CD4-positive, alpha-beta T cell treated with Interleukin-4 for 4 hours (primary cell): ENCODE measurements at regions not wholly inside any gene's neighbourhood (a gene's known extent, or its start where the extent isn't known, plus 50 kb on each side); places are given as distances from the start of the nearest gene placed in this dataset.

Experiments
- DNase-seq: peaks from one replicate; pipeline ENCODE4 v3.0.0-alpha.2; 2020

- DNase-seq = peak; percentile 25
Observed at GRCh38 chr16:86664522-86665318, 86.4 kb downstream of the FOXL1 start.

- DNase-seq = no peak
Observed at GRCh38 chr16:86665319-86665675, 86.9 kb downstream of the FOXL1 start.

GRCh38 chr16:86665929-86666328 lies 87.6 kb downstream of the FOXL1 start:
- no peak for DNase-seq

GRCh38 chr16:86667035-86667434 lies 88.7 kb downstream of the FOXL1 start:
- DNase-seq = no peak

GRCh38 chr16:86668136-86668910 lies 90.0 kb downstream of the FOXL1 start:
- no peak for DNase-seq

- DNase-seq = no peak
Observed at GRCh38 chr16:86669285-86669805, 91.0 kb downstream of the FOXL1 start.

- DNase-seq = no peak
Observed at GRCh38 chr16:86669937-86670749, 91.8 kb downstream of the FOXL1 start.

GRCh38 chr16:86670750-86671234 lies 92.4 kb downstream of the FOXL1 start:
- no peak for DNase-seq

- no peak for DNase-seq
Observed at GRCh38 chr16:86671486-86672178, 93.3 kb downstream of the FOXL1 start.

- no peak for DNase-seq
Observed at GRCh38 chr16:86672179-86672863, 94.0 kb downstream of the FOXL1 start.

GRCh38 chr16:86673090-86673955 lies 95.0 kb downstream of the FOXL1 start:
- no peak for DNase-seq

- DNase-seq = no peak
Observed at GRCh38 chr16:86673956-86674453, 95.7 kb downstream of the FOXL1 start.

GRCh38 chr16:86676254-86676670 lies 97.9 kb downstream of the FOXL1 start:
- DNase-seq = no peak

- no peak for DNase-seq
Observed at GRCh38 chr16:86679490-86679889, 101.1 kb downstream of the FOXL1 start.

GRCh38 chr16:86680162-86680561 lies 101.8 kb downstream of the FOXL1 start:
- DNase-seq = no peak

GRCh38 chr16:86680661-86681030 lies 102.3 kb downstream of the FOXL1 start:
- no peak for DNase-seq

GRCh38 chr16:86681031-86681756 lies 102.8 kb downstream of the FOXL1 start:
- DNase-seq = no peak

GRCh38 chr16:86681757-86682106 lies 103.4 kb downstream of the FOXL1 start:
- no peak for DNase-seq

GRCh38 chr16:86682219-86682904 lies 104.0 kb downstream of the FOXL1 start:
- no peak for DNase-seq
